Fibroblast of villous mesenchyme (primary cell): ENCODE measurements at regions not wholly inside any gene's neighbourhood (a gene's known extent, or its start where the extent isn't known, plus 50 kb on each side); places are given as distances from the start of the nearest gene placed in this dataset.
A peak's percentile ranks its signal among the peaks of the same experiment; 100 is the strongest.

ENCODE experiments used
- DNase-seq: peaks from one replicate; pipeline ENCODE4 v3.0.0-alpha.2; 2010; ENCODE audit warnings: low read depth
- H3K4me3 ChIP-seq: 2 replicates; pipeline ENCODE4 v1.5.1; 2011; ENCODE audit warnings: low read depth, mild to moderate bottlenecking, low read length
- CTCF ChIP-seq: IDR thresholded peaks from 2 replicates; pipeline ENCODE4 v1.5.1; 2012; ENCODE audit warnings: low read depth, mild to moderate bottlenecking, low read length; ENCODE audit not compliant: insufficient read depth

GRCh38 chr5:101437351-101437750 lies 534.3 kb upstream of the ST8SIA4 start:
- TF ChIP-seq CTCF, result no peak
- no peak overlapping the region for H3K4me3 ChIP-seq
- DNase-seq, result no peak

GRCh38 chr5:101435768-101436167 lies 532.7 kb upstream of the ST8SIA4 start:
- TF ChIP-seq CTCF, result no peak
- no peak for DNase-seq
- H3K4me3 ChIP-seq, result no peak overlapping the region

- no peak for TF ChIP-seq CTCF
- DNase-seq, result no peak
- H3K4me3 ChIP-seq, result no peak overlapping the region
Observed at GRCh38 chr5:101431201-101431600, 528.1 kb upstream of the ST8SIA4 start.

- TF ChIP-seq CTCF, result no peak
- no peak for DNase-seq
- H3K4me3 ChIP-seq, result no peak overlapping the region
Observed at GRCh38 chr5:101430551-101430950, 527.5 kb upstream of the ST8SIA4 start.

- TF ChIP-seq CTCF, result no peak
- peak; percentile 5 for DNase-seq
- H3K4me3 ChIP-seq, result no peak overlapping the region
Observed at GRCh38 chr5:101429241-101429640, 526.2 kb upstream of the ST8SIA4 start.

GRCh38 chr5:101425339-101425859 lies 522.3 kb upstream of the ST8SIA4 start:
- no peak overlapping the region for H3K4me3 ChIP-seq
- no peak for TF ChIP-seq CTCF
- DNase-seq, result no peak

GRCh38 chr5:101424530-101425175 lies 521.6 kb upstream of the ST8SIA4 start:
- no peak for TF ChIP-seq CTCF
- no peak overlapping the region for H3K4me3 ChIP-seq
- DNase-seq, result peak; percentile 8
